Smooth muscle cell (in vitro differentiated cells): ENCODE measurements at regions not wholly inside any gene's neighbourhood (a gene's known extent, or its start where the extent isn't known, plus 50 kb on each side); places are given as distances from the start of the nearest gene placed in this dataset.

Source experiments
- DNase-seq: peaks from one replicate; lab custom pipeline; 2025; ENCODE audit not compliant: unreplicated experiment; lab: John Stamatoyannopoulos, UW
- H2AFZ ChIP-seq: fragments of 200-600 bp; sonication (generic); 2 replicates; pipeline ENCODE4 v1.6.0; 2016; ENCODE audit warnings: antibody characterized with exemption, low read depth, mild to moderate bottlenecking
- H3F3A ChIP-seq: fragments of 200-600 bp; sonication (generic); 2 replicates; pipeline ENCODE4 v1.6.0; 2017; ENCODE audit warnings: antibody characterized with exemption, low read depth
- H3K27ac ChIP-seq: fragments of 200-600 bp; sonication (generic); 2 replicates; pipeline ENCODE4 v1.5.1; 2016; ENCODE audit warnings: low read depth, mild to moderate bottlenecking
- H3K27me3 ChIP-seq: fragments of 200-600 bp; sonication (generic); 2 replicates; pipeline ENCODE4 v1.6.1; 2016; ENCODE audit warnings: low read depth, mild to moderate bottlenecking
- H3K36me3 ChIP-seq: fragments of 200-600 bp; sonication (generic); 2 replicates; pipeline ENCODE4 v1.5.1; 2016; ENCODE audit warnings: low read depth
- H3K4me1 ChIP-seq: fragments of 200-600 bp; sonication (generic); 2 replicates; pipeline ENCODE4 v1.5.1; 2016; ENCODE audit warnings: low read depth
- H3K4me2 ChIP-seq: fragments of 200-600 bp; sonication (generic); 2 replicates; pipeline ENCODE4 v1.6.0; 2016; ENCODE audit warnings: mild to moderate bottlenecking
- H3K4me3 ChIP-seq: fragments of 200-600 bp; sonication (generic); 2 replicates; pipeline ENCODE4 v1.5.1; 2016; ENCODE audit warnings: mild to moderate bottlenecking
- H3K79me2 ChIP-seq: fragments of 200-600 bp; sonication (generic); 2 replicates; pipeline ENCODE4 v1.6.0; 2016; ENCODE audit warnings: low read depth, mild to moderate bottlenecking
- H3K9ac ChIP-seq: fragments of 200-600 bp; sonication (generic); 2 replicates; pipeline ENCODE4 v1.6.0; 2016; ENCODE audit warnings: low read depth
- H3K9me3 ChIP-seq: fragments of 200-600 bp; sonication (generic); replicated peaks from 2 replicates; pipeline ENCODE4 v1.5.1; 2016; ENCODE audit warnings: low read depth
- H4K20me1 ChIP-seq: fragments of 200-600 bp; sonication (generic); 2 replicates; pipeline ENCODE4 v1.6.0; 2016; ENCODE audit warnings: low read depth
- WGBS: methylation state at CpG from one replicate; pipeline ENCODE4 v1.1.7; 2016; ENCODE audit warnings: low lambda C conversion rate; 5-methylcytosine and 5-hydroxymethylcytosine counted together
- TF ChIP-seq, protein P1 (sequence below): fragments of 200-600 bp; sonication (generic); IDR thresholded peaks from 2 replicates; pipeline ENCODE4 v1.5.1; 2017; ENCODE audit warnings: borderline replicate concordance, mild to moderate bottlenecking, antibody characterized with exemption; ENCODE audit not compliant: insufficient read depth, poor library complexity, severe bottlenecking

- Histone ChIP-seq H3K4me1 (no peaks in the 10 kb centered on the region), H3K4me2 (no peak overlapping the region), H3F3A (no peaks in the 10 kb centered on the region), H3K36me3 (no peaks in the 10 kb centered on the region), H4K20me1 (no peaks in the 10 kb centered on the region), H3K4me3 (no peak overlapping the region), H3K27me3 (peaks cover 9% of the 10 kb centered on the region), H3K27ac (no peak overlapping the region), H3K79me2 (no peaks in the 10 kb centered on the region), H2AFZ (no peak overlapping the region), H3K9me3 (no peaks in the 10 kb centered on the region), H3K9ac (no peak overlapping the region)
- TF ChIP-seq, protein P1, sequence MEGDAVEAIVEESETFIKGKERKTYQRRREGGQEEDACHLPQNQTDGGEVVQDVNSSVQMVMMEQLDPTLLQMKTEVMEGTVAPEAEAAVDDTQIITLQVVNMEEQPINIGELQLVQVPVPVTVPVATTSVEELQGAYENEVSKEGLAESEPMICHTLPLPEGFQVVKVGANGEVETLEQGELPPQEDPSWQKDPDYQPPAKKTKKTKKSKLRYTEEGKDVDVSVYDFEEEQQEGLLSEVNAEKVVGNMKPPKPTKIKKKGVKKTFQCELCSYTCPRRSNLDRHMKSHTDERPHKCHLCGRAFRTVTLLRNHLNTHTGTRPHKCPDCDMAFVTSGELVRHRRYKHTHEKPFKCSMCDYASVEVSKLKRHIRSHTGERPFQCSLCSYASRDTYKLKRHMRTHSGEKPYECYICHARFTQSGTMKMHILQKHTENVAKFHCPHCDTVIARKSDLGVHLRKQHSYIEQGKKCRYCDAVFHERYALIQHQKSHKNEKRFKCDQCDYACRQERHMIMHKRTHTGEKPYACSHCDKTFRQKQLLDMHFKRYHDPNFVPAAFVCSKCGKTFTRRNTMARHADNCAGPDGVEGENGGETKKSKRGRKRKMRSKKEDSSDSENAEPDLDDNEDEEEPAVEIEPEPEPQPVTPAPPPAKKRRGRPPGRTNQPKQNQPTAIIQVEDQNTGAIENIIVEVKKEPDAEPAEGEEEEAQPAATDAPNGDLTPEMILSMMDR = no peak
- DNase-seq = no peak
Observed at GRCh38 chr14:97052001-97052400, 254.8 kb downstream of the VRK1 start.

DNA sequence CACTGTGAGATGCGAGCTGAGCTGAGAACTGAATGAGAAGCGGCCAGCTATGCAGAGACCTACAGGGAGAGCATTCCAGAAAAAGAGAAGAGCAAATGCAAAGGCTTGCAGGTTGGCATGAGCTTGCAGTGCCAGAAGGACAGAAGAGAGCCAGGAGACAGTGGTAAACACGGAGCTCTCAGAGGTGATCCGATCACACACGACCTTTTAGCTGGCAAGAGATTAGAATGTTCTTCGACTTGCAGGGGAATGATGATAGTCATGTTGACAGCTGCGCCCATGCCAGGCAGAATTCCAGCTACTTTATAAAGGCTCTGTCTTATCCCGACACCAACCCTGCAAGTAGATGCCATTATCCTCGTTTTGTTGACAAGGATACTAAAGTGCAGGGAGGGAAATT, 256.8 kb downstream of the VRK1 start:
- Histone ChIP-seq H3K9me3 (no peaks in the 10 kb centered on the region), H3F3A (no peaks in the 10 kb centered on the region), H3K27ac (no peak overlapping the region), H3K4me2 (no peak overlapping the region), H3K27me3 (peaks cover 9% of the 10 kb centered on the region), H2AFZ (no peak overlapping the region), H3K79me2 (no peaks in the 10 kb centered on the region), H4K20me1 (no peaks in the 10 kb centered on the region), H3K4me3 (no peak overlapping the region), H3K36me3 (no peaks in the 10 kb centered on the region), H3K9ac (no peak overlapping the region), H3K4me1 (no peaks in the 10 kb centered on the region)
- TF ChIP-seq, protein P1 = no peak
- WGBS = 90% methylated on average over 9 of the region's 9 CpGs
- no peak for DNase-seq

GRCh38 chr14:97055355-97055754, 258.2 kb downstream of the VRK1 start:
- Histone ChIP-seq H3K27me3 (peaks cover 9% of the 10 kb centered on the region), H2AFZ (no peak overlapping the region), H3K79me2 (no peaks in the 10 kb centered on the region), H4K20me1 (no peaks in the 10 kb centered on the region), H3K4me2 (no peak overlapping the region), H3F3A (no peaks in the 10 kb centered on the region), H3K27ac (no peak overlapping the region), H3K36me3 (no peaks in the 10 kb centered on the region), H3K4me3 (no peak overlapping the region), H3K4me1 (no peaks in the 10 kb centered on the region), H3K9ac (no peak overlapping the region), H3K9me3 (no peaks in the 10 kb centered on the region)
- DNase-seq = no peak
- TF ChIP-seq, protein P1 = no peak
- 86% methylated on average over 9 of the region's 9 CpGs for WGBS

- Histone ChIP-seq H3K27ac (no peak overlapping the region), H3K9me3 (no peaks in the 10 kb centered on the region), H3K36me3 (no peaks in the 10 kb centered on the region), H3K79me2 (no peaks in the 10 kb centered on the region), H3K4me1 (no peaks in the 10 kb centered on the region), H3K9ac (no peak overlapping the region), H3K4me3 (no peak overlapping the region), H4K20me1 (no peaks in the 10 kb centered on the region), H3K4me2 (no peak overlapping the region), H3F3A (no peaks in the 10 kb centered on the region), H3K27me3 (peaks cover 9% of the 10 kb centered on the region), H2AFZ (no peak overlapping the region)
- TF ChIP-seq, protein P1 = no peak
- 82% methylated on average over 6 of the region's 6 CpGs for WGBS
- DNase-seq = no peak
Observed at GRCh38 chr14:97056086-97056485, 258.9 kb downstream of the VRK1 start.
